HUES48 (cell line): ENCODE measurements at regions not wholly inside any gene's neighbourhood (a gene's known extent, or its start where the extent isn't known, plus 50 kb on each side); places are given as distances from the start of the nearest gene placed in this dataset.
"Not testable (repeated sequence)": the region's sequence is repeated elsewhere in the genome, so short reads cannot be mapped to it uniquely, and the experiment has no call there.

ENCODE experiments used
- H3K27ac ChIP-seq: one replicate; pipeline ENCODE4 v1.7.0; 2013; ENCODE audit warnings: low read depth, low read length, inconsistent platforms
- H3K27me3 ChIP-seq: 2 replicates; pipeline ENCODE4 v1.6.1; 2013; ENCODE audit warnings: mild to moderate bottlenecking, low read length; ENCODE audit not compliant: control insufficient read depth, insufficient read depth
- H3K36me3 ChIP-seq: 2 replicates; pipeline ENCODE4 v1.6.1; 2013; ENCODE audit warnings: low read length; ENCODE audit not compliant: control insufficient read depth, insufficient read depth
- H3K4me1 ChIP-seq: 2 replicates; pipeline ENCODE4 v1.6.1; 2013; ENCODE audit warnings: mild to moderate bottlenecking, low read length; ENCODE audit not compliant: control insufficient read depth, insufficient read depth
- H3K4me3 ChIP-seq: 2 replicates; pipeline ENCODE4 v1.5.1; 2013; ENCODE audit warnings: mild to moderate bottlenecking, low read depth, low read length
- H3K9ac ChIP-seq: 2 replicates; pipeline ENCODE4 v1.6.1; 2013; ENCODE audit warnings: mild to moderate bottlenecking, low read depth, low read length, moderate library complexity
- H3K9me3 ChIP-seq: 2 replicates; pipeline ENCODE4 v1.6.1; 2013; ENCODE audit warnings: low read length; ENCODE audit not compliant: control insufficient read depth, insufficient read depth

DNA sequence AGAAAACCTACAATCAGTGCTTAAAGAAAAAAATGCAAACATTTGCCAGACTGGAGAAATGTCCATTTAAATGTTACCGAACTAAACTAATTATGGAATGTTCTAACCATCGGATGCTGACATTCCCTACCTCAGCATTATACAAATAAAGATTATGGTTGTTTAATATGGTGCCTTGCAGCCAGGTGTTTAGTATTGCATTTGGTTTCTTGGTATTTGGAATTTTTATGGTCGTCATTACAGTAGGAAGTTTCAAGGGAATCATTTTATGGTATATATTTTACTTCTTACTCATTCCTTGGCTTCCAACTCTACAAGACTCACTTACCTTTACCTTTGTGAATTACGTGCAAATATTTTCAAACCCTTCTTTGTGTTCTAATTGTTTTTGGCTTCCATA, 103.1 kb upstream of the PNPLA4 start:
- Histone ChIP-seq H3K9me3 (no peaks in the 10 kb centered on the region), H3K27ac (no peak overlapping the region), H3K4me3 (no peak overlapping the region), H3K27me3 (no peaks in the 10 kb centered on the region), H3K36me3 (no peaks in the 10 kb centered on the region), H3K9ac (no peak overlapping the region), H3K4me1 (peaks cover 26% of the 10 kb centered on the region)

DNA sequence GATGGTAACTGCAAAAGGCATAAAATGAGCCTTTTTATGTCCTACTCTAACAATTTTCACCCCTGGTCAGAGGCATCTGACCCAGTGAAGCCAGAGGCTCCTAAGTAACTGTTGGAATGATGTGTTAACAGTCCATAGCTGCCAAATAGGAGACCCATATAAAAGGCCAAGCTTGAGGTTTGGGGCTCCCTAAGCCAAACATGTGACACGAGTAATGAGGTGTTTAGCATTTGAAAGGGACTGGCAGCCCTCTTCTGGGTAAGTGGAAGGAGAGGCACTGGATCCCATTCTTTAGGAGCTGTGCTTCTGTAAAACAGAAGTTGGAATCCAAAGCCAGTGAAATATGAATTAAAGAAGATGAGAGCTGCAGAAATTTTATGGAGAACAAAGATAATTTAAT, 100.6 kb upstream of the PNPLA4 start:
- H3K27me3 ChIP-seq: no peaks in the 10 kb centered on the region
- H3K27ac ChIP-seq: no peak overlapping the region
- no peaks in the 10 kb centered on the region for H3K9me3 ChIP-seq
- peaks cover 11% of the 10 kb centered on the region for H3K4me1 ChIP-seq
- H3K9ac ChIP-seq: no peak overlapping the region
- no peaks in the 10 kb centered on the region for H3K36me3 ChIP-seq
- H3K4me3 ChIP-seq: no peak overlapping the region

DNA sequence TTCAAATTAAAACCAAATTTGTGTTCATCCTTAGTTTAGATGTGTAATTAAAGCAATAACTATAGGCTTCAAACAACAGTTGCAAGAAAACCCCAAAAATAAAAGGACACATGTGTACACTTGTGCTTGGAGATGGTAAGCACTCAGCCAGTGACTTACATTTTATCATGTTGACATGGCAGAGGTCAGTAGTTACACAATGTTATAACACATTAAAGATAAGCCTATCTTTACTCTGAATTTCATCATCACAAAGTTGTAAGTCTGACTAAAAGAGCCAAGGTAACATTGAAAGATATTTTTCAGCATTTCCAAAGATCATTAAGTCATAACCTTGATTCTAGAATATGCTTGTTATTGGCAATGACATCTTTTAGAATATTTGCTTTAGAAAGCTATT, 98.5 kb upstream of the PNPLA4 start:
- Histone ChIP-seq H3K4me3 (no peak overlapping the region), H3K36me3 (no peaks in the 10 kb centered on the region), H3K9me3 (no peaks in the 10 kb centered on the region), H3K9ac (no peak overlapping the region), H3K27me3 (no peaks in the 10 kb centered on the region), H3K4me1 (peaks cover 9% of the 10 kb centered on the region), H3K27ac (no peak overlapping the region)

DNA sequence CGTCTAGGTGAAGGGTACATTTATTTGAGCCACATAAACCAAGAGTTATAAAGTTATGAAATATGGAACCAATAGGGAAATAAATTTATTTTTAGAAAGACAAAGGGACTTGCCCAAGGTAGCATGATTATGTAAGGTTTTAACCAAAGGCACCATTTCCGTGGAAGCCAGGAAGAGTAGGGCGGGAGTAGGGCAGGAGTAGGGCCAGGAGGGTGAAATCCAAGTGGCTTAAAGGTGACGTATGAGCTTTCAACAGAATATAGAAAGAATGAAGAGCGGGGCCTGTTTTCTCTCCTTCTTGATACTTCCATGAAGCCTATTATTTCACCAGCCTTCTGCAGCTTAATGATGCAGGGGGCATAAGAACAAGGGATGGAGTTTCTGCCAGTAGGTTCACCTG, 91.7 kb upstream of the PNPLA4 start:
- Histone ChIP-seq H3K36me3 (no peaks in the 10 kb centered on the region), H3K4me3 (no peak overlapping the region), H3K27me3 (no peaks in the 10 kb centered on the region), H3K9ac (no peak overlapping the region), H3K27ac (no peak overlapping the region), H3K4me1 (no peaks in the 10 kb centered on the region), H3K9me3 (no peaks in the 10 kb centered on the region)

DNA sequence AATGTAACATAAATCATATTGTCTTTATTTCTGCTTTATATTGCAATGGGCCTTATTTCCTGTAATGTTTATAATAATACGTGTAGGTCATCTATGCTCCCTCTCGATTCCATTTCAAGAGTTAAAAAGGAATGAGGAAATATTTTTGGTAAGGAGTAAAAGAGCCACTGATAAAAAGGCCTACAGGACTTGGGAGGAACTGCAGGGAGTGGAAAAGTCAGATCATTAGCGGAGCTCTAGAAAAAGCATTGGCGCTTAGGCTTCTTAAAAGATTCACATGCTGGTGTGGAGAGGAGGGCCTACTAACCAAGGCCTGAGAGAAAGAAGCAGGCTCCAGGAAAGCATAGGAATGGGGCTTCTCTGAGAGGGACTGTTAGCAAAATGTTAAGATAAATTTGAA, 82.9 kb upstream of the PNPLA4 start:
- H3K9ac ChIP-seq: no peak overlapping the region
- no peaks in the 10 kb centered on the region for H3K36me3 ChIP-seq
- H3K27me3 ChIP-seq: no peaks in the 10 kb centered on the region
- no peaks in the 10 kb centered on the region for H3K9me3 ChIP-seq
- no peak overlapping the region for H3K27ac ChIP-seq
- no peak overlapping the region for H3K4me3 ChIP-seq
- no peaks in the 10 kb centered on the region for H3K4me1 ChIP-seq

DNA sequence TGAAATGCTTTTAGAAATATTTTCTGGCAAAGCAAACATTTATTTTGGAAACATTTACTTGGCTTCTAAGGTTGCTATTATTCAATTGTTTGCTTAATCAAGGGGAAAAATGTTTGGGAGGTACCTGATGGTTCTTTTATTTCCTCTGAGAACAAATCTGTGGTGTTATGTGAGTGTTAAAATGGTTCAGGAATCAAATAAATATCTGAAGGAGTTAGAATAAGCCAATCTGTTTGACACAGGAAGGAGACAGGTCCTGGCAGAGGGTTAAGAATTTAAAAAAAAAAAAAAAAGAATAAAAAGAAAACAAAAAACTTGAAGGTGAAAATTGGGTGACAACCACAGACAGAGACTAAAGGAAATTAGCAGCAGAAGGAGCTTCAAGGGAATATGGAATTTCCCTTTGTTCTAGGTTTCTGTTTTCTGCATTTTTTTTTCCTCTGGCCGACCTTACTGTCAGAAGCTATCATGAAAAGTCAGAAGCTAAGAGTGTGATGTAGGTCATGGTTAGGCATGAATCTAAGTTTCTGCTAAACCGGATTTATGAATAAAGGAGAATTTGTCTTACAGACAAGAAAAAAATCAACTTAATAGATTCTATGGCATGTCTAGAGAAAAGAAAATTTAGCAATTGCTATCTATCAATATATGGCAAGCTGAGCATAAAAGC, 78.6 kb upstream of the PNPLA4 start:
- Histone ChIP-seq H3K27me3 (no peaks in the 10 kb centered on the region), H3K4me3 (no peak overlapping the region), H3K9me3 (no peaks in the 10 kb centered on the region), H3K27ac (no peak overlapping the region), H3K4me1 (no peaks in the 10 kb centered on the region), H3K36me3 (no peaks in the 10 kb centered on the region), H3K9ac (no peak overlapping the region)

DNA sequence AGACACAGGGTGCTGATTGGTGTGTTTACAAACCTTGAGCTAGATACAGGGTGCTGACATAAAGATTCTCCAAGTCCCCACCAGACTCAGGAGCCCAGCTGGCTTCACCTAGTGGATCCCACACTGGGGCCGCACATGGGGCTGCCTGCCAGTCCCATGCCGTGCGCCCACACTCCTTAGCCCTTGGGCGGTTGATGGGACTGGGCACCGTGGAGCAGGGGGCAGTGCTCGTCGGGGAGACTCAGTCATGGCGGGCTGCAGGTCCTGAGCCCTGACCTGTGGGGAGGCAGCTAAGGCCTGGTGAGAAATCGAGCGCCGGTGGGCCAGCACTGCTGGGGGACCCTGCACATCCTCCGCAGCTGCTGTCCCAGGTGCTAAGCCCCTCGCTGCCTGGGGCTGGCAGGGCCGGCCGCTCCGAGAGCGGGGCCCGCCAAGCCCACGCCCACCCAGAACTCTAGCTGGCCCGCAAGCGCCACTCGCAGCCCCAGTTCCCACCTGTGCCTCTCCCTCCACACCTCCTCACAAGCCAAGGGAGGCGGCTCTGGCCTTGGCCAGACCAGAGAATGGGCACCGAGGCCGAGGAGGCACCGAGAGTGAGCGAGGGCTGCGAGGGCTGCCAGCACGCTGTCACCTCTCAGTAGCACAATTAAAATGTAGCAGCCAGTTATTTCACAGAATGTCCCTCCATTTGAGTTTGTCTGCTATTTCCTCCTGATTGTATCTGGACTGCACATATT, 76.1 kb upstream of the PNPLA4 start:
- Histone ChIP-seq H3K36me3 (no peaks in the 10 kb centered on the region), H3K27me3 (no peaks in the 10 kb centered on the region), H3K9ac (no peak overlapping the region), H3K4me3 (no peak overlapping the region), H3K4me1 (0 out of 2 replicates have a peak, but pooled peaks cover 4% of the 10 kb centered on the region), H3K27ac (no peak overlapping the region), H3K9me3 (no peaks in the 10 kb centered on the region)

DNA sequence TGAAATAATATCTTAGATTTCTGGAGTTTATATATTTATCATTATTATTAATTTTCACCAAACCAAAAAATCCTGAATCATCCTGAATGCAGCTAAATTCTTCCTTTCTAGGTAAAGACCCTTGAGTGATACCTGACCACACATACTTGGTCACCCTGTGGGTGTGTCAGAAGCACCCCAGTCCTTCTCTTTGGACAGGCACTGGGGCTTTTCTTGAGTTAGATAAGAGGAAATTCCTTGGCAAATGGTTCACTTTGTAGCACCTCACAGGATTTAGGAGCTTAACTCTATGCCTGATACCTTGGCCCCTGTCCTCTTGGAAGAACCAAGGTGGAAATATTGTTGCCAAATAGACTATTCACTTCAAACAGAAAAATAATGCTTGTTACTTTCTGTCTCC, 69.6 kb upstream of the PNPLA4 start:
- Histone ChIP-seq H3K4me3 (no peak overlapping the region), H3K9me3 (no peaks in the 10 kb centered on the region), H3K9ac (no peak overlapping the region), H3K36me3 (no peaks in the 10 kb centered on the region), H3K4me1 (0 out of 2 replicates have a peak, but pooled peaks cover 4% of the 10 kb centered on the region), H3K27ac (no peak overlapping the region), H3K27me3 (no peaks in the 10 kb centered on the region)

DNA sequence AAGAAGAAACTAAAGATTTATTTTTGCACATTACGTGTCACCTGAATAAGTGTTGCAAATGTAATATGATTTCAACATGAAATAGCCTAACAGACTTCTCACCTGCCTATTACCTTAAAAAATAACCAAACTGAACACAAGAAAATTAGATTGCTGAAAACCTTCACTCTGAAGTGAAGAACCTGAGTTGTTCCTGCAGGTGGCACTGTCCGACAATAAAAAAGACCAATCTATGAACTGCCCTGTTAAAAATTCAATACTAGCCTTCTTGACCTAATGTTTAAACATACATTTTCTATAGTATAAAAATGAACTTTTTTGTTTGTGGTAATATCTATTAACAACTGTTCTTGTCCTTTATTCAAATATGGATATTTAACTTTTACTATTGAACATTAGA, 69.2 kb upstream of the PNPLA4 start:
- Histone ChIP-seq H3K4me3 (no peak overlapping the region), H3K36me3 (no peaks in the 10 kb centered on the region), H3K9me3 (no peaks in the 10 kb centered on the region), H3K27ac (no peak overlapping the region), H3K9ac (no peak overlapping the region), H3K4me1 (0 out of 2 replicates have a peak, but pooled peaks cover 4% of the 10 kb centered on the region), H3K27me3 (no peaks in the 10 kb centered on the region)

DNA sequence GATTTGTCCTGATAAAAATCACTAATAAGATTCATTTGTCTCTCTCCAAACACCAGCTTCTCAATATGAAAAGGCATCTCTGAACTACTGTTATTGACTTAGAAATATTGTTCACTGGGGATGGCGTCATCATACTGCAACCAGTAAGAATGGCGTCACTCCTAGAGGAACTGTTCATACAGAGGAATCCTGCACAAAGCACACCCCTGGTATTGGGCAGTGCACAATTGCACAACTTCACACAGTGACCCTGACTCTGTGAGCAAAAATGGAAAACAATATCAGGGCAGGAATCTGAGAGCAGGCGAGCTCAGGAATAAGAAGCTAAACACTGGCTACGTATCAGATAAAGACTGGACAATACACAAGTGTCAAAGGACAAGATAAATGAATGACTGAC, 66.7 kb upstream of the PNPLA4 start:
- Histone ChIP-seq H3K9ac (no peak overlapping the region), H3K4me3 (no peak overlapping the region), H3K36me3 (no peaks in the 10 kb centered on the region), H3K4me1 (no peaks in the 10 kb centered on the region), H3K27me3 (no peaks in the 10 kb centered on the region), H3K9me3 (no peaks in the 10 kb centered on the region), H3K27ac (no peak overlapping the region)

DNA sequence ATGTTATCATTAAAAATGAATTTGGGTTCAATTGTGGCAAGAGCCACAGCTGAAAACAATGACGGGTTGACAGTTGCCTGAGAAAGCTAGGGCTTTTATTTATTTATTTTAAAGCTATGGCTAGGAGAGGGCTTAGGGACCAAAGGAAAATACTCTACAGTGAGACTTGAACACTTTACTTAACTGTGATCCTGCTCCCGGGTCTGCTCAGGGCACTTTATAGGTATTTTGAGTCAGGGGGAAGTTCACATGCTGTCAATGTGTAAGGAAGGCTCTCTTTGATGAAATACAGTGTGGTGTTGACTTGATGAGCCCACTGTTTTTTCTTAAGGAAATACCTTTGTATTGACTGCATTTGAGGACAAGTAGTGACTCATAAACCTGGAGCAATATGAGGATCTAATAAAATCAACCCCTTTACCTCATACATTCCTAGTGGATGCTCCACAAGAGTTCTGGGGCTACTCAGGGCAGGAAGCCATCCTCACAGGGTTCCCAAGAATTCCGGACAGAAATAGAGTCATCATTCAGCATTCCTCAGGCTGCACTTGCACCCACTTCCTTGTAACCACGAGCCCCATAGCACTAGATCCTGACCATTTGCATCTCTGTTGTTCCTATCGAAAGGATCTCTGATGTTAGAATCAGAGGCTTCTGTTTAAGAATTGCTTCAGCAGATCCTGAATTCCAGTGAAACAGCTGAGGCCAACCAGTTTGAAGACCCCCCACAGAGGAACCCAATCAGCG, 61.0 kb upstream of the PNPLA4 start:
- H3K4me3 ChIP-seq, H3K27me3 ChIP-seq, H3K9ac ChIP-seq, H3K27ac ChIP-seq, H3K9me3 ChIP-seq, H3K36me3 ChIP-seq, H3K4me1 ChIP-seq: not testable (repeated sequence)
